ENCODE measurements at regions not wholly inside any gene's neighbourhood (a gene's known extent, or its start where the extent isn't known, plus 50 kb on each side); places are given as distances from the start of the nearest gene placed in this dataset.
"Not testable (repeated sequence)": the region's sequence is repeated elsewhere in the genome, so short reads cannot be mapped to it uniquely, and the experiment has no call there.

DNA sequence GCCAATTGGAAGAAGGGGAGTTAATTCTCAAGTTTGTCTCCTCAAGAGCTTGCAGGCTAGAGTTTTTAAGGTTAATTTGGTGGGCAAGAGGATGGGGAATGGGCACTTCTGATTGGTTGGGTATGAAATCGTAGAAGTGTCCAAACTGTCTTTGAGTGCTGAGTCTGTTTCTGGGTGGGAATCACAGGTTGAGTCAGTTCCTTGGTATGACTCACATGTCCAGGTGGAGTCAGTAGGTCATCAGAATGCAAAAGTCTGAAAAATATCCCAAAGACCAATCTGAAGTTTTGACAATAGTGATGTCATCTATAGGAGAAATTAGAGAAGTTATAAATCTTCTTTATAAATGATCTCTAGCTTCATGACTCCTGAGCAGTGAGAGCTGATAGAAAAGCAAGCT lies 1252.2 kb downstream of the REEP3 start:
- DNase-seq, result no peak

DNA sequence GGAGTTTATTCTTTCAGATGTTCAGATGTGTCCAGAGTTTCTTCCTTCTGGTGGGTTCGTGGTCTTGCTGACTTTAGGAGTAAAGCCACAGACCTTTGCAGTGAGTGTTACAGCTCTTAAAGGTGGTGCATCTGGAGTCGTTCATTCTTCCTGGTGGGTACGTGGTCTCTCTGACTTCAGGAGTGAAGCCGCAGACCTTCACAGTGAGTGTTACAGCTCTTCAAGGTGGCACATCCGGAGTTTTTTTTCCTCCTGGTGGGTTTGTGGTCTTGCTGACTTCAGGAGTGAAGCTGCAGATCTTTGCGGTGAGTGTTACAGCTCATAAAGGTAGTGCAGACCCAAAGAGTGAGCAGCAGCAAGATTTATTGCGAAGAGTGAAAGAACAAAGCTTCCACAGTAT lies 1263.2 kb downstream of the REEP3 start:
- not testable (repeated sequence) for DNase-seq

DNA sequence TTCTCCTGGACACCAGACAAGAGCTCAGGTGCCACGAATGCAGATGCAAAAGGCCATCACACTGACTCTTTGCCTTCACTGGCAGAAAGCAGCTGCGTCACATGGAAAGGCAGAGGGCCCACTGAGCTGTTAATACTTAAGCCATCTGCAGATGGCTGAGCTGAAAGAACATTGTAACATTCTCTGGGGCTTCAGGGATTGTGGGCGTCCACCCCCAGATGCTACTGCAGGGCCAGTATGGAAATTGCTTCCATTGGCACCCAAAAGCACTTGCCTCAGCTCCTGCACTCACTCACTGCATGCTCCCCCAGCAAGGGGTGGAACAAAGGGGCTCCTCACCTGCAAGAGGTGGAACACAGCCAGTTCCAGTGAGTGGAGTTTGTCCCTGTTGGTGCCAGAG lies 1264.6 kb downstream of the REEP3 start:
- DNase-seq, result no peak

DNA sequence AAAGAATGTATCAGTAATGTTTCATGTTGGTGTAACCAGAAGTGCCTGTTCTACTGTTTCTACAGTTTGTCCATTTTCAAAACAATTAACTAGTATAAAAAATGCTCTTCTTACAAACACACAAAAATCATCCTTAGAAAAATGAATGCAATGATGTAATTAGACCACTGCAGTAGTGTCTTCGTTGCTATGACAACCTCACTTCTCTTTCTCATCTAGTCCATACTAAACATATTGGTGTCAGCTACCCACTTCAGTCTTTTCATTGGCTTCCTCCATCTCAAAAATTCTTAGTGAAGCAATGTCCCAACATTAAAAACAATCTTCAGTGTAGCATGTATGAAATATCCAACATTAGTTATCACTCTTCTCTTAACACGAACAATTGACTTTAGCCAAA lies 1265.8 kb downstream of the REEP3 start:
- DNase-seq, result no peak

DNA sequence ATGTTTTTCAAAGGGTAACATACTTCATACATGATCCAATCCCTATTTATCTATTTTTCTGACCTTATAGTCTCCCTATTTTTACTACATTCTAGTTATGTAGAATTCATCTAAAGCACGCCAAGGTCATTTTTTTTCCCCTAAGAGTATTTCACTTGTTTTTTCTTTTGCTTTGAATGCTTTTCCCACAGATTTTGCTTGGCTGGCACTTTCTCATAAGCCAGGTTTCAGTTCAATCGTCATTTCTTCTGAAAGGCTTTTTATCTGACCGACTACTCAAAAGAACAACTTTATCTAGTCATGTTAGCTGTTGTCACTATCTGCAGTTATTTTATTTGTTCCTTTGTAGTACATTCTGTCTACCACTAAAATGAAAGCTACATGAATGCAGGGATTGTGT lies 1274.6 kb downstream of the REEP3 start:
- DNase-seq, result no peak

DNA sequence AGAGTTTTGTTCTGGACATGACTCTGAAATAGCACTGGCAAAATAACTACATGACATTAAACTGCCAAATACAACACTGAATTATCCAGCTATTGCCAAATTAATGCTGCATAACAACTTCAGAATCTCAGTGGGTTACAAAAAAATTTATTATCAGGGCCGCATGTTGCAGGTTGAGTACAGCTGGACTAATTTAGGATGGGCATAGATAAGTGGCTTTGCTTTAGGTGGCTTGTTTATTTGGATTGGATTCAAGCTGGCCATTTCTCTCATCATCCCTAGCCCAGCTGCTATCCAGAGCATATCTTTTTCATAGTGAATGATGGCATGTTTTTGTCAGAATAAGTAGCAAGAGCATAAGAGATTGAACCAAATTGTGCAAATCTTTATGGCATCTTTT lies 1277.1 kb downstream of the REEP3 start:
- DNase-seq, result no peak

DNA sequence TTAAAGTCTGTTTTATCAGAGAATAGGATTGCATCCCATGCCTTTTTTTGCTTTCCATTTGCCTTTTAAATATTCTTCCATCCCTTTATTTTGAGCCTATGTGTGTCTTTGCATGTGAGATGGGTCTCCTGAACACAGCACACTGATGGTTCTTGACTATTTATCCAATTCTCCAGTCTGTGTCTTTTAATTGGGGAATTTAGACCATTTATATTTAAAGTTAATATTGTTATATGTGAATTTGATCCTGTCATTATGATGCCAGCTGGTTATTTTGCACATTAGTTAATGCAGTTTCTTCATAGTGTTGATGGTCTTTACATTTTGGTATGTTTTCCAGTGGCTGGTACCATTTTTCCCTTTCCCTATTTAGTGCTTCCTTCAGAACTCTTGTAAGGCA lies 1287.0 kb downstream of the REEP3 start:
- DNase-seq, result not testable (repeated sequence)

DNA sequence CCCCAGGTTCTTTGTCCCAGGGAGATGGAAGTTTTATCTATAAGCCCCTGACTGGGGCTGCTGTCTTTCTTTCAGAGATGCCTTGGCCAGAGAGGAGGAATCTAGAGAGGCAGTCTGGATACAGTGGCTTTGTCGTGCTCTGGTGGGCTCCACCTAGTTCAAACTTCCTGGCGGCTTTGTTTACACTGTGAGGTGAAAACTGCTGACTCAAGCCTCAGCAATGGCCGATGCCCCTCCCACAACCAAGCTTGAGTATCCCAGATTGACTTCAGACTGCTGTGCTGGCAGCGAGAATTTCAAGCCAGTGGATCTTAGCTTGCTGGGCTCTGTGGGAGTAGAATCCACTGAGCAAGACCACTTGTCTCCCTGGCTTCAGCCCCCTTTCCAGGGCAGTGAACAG lies 1288.8 kb downstream of the REEP3 start:
- DNase-seq, result not testable (repeated sequence)

DNA sequence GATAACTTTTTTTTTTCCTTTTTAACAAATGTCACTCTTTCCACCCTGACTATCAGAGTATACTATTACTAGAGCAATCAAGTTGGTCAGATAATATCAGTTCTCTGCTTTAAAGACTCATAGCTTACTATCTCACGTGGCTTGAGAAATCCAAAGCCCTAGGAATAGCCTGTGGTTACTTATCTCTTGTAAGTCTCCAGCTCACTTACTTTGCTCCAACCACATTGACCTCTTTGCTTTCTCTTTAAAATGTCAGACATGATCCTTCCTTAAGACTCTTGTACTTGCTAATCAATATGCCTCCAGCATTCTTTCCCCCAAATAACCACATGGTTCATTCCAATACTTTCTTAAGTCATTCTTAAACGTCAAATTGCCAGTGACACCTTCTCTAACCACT lies 1292.2 kb downstream of the REEP3 start:
- DNase-seq, result no peak

DNA sequence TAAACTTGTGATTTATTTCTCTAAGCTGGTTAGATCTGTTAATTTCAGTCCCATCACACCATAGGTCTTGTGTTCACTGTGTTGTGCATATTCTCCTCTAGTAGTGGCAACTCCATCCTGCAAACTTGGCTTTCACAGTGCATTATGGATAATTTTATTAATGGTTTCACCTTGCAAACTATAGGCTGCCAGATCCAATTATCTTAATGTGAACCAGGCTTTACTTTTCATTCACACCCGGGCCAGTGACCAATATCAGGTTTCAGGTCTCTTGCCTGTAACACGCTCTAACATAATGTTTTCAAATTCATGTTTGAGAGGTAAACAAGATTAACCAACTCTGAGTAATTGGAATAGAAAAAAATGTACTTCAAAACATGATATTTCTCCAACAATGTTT lies 1293.0 kb downstream of the REEP3 start:
- DNase-seq, result no peak

DNA sequence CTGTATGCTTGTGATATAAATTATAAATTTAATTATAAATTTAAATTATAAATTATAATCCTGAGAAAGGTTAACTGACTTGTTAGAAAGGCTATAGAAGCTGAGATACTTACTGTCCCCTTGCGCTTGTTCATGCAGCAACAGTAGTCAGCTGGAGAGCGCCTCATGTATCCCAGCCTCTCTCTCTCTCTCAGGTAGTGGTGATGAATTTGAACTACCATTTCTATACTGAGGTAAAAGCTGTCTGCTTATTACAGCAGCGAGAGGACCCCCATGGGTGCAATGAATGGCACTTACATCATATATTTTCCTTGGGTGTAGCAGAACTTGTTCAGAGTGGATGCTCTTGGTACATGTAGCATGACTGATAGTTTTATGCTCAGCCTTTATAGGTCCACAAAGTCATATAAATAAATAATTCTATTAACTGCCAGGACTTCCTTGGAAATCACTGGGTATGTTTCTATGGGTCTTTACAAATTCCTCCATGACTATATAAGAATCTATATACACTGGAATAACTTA lies 1308.7 kb downstream of the REEP3 start:
- DNase-seq, result no peak

DNA sequence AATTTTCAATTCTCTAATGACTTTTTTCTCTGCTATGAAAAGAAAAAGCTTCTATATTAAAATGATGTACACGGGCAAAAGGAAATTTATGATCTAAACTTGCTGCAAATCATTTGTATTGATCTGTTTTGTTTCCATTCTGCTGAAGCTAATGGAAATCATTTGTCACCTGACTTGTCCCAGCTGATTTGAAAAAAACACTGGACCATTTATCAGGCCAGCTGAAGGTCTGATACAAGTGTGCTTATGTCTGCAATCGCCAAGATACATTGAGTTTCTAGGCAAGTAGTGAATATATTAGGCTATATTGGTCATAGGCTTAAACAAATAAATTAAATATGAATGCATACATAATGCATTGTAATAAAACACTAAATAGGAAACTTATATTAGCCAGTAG lies 1309.7 kb downstream of the REEP3 start:
- DNase-seq, result no peak

DNA sequence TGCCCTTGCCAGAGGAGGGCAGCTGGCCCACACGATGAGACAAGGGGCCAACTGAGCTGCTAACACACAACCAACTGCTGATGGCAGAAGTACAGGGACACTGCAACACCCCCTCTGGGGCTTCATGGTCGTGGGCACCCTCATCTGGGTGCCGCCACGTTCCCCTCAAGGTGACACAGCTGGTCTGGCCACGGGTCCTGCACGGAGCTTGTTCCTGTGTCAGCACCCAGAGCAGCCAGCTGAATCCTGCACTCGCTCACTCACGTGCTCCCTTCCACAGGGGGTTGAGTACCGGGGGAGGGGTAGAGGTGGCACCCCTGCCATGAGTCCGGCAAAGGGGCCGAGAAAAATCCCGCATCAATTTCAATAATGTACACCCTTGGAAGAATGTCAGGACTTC lies 1319.1 kb downstream of the REEP3 start:
- no peak for DNase-seq

DNA sequence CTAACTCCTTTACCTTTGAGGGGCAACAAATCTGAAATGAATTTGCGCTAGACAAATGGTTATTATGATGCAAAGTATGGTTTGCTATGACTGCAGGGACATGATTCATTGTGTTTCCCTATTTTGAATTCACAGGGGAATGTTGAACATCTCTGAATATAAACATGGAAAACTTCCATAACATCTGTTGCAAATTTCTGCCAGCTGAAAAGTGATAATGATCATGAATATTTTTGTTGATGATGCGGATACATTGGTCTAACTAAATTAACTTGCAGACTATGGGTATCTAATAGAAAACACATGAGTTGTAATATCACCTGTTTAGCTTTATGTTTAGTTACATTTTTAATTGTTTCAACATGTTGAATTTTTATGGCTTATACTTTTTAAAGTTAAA lies 1325.5 kb downstream of the REEP3 start:
- no peak for DNase-seq

DNA sequence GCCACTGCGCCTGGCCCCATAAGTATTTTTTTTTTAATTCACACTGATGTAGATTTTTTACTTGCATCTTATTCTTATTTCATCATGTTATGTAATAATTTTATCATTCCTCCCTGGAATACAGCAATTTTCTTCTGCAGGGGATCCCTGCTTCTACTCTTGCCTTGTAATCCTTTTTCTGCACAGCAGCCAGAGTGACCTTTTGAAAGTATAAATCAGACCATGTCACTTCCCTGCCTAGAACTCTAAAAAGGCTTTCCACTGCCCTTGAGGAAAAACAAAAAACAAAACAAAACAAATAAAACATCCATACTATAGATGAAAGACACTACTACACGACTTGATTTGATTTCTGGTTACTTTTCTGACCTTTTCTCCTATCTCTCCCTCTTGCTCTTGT lies 1334.7 kb downstream of the REEP3 start:
- no peak for DNase-seq

DNA sequence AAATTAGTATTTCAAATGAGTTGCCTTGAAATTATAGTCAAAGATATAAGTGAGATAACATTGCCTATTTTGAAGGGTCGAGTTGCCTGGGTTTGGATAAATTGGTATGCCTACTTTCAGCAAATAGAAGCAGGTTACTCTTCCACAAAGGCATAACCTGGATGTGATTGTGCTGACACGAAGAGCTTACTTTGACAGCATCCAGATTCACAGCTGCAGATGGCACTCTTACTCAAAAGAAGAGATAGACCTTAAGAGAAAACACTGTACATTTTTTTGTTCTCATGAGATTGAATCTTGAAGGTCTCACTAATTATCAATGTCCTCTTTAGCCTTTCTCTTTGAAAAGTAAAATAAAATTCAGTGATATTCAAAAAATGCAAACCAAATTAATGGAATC lies 1338.7 kb downstream of the REEP3 start:
- no peak for DNase-seq

DNA sequence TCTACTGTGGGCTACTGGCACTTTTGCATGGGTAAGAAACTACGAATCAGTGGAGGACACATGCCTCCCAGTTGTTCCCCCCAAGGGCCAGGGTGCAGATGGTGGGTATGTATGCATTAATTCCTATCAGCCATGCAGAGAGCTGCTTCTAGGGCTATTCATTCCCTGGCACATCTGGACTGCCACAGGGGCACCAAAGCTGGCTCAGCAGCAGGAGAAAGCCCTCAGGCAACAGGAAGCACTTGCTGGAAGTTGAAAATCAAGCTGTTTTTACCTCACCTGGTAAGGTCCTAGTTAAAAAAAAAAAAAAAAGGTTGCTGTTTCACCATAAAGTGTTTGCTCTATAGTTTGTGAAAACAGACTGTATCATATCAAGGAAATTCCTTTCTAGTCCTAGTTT lies 1342.6 kb downstream of the REEP3 start:
- no peak for DNase-seq

DNA sequence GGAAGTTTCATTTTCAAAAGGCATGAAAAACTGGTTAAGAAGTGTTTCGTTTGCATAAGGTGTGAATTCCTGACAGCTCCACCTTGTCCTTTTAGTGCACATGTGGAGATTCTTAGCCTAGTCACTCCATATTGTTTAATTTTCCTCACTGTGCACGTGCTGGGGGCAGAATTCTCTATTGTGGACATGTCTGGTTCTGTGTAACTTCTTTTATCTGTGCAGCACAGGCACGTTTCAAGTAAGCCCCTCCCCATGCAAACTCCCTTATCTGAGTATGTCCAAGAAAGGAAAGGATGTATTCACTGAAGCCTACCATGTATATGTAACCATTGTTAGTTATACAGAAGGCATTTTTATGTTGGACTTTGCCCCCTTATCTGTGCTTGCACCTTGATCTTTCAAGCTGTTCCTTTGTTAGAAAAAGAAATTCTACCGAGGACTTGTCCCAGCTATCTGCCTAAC lies 1346.3 kb downstream of the REEP3 start:
- DNase-seq, result no peak

DNA sequence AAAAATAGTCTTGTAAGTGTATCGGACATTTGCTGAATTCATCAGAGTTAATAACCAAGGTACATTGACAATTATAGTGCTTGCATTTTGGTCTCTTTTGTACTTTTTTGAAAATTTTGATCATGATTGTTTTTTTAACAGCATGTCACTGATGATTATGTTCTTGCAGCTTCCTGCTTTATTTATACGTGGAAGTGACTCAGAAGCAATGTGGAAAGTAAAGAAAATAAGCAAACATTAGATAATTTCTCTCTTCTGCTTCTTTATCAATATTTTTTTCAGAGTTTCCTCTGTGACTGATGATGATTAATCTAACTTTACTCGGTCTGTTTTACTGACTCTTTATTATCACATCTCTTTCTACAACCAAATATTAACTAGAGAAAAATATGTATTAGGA lies 1351.9 kb downstream of the REEP3 start:
- DNase-seq, result no peak

DNA sequence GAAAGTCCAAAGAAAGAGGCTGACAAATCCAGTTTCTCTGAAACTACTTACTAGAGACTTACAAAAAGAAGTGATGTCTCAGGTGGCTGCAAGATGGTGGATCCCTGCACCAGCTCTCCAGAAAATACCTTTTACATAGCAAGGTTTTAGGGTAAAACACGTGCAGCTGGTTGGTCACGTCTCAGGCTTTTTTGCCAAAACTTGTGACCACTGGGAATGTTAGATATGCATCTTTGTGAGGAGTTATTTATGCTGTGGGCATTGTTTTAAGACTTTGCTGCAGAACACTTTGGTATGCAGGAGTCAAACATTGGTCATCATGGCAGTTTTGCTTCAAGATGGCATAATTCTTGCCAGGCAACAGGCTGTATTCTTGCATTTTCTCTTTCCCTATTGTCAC lies 1352.8 kb downstream of the REEP3 start:
- DNase-seq, result no peak

DNA sequence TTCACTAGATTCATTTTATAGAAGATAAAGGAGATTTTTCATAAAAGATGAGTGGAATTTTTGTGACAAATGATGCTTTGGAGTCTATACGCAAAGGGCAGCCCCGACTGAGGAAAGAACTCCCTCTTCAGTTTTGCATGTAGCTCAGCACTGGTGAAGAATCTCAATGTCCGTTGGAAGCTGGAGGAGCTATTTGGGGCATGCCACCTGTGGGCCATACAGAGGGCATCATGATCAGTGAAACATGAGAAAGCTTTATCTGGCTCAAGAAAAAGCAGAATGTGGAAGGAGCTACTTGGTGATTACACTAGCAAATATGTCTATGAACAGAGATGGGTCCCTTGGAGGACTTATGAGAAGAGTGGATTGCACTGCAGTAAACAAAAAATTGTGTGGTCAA lies 1359.3 kb downstream of the REEP3 start:
- no peak for DNase-seq

DNA sequence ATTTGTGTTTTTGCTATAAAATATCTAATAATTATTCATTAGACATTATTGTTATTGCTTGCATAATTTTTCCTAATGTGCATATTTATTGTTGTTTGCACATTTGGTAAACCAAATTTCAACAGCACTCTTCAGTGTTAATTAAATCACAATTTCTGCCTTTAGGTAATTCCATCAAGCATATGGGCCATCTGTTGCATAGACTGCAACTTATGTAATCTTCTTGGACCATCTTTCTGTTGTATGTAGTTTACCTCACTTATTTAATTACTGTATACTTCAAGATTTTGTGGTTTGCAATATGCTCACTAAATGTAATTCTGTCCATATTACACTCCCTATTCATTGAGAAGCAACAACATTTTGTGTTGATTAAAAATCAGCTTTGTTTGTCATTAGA lies 1360.1 kb downstream of the REEP3 start:
- DNase-seq, result no peak

DNA sequence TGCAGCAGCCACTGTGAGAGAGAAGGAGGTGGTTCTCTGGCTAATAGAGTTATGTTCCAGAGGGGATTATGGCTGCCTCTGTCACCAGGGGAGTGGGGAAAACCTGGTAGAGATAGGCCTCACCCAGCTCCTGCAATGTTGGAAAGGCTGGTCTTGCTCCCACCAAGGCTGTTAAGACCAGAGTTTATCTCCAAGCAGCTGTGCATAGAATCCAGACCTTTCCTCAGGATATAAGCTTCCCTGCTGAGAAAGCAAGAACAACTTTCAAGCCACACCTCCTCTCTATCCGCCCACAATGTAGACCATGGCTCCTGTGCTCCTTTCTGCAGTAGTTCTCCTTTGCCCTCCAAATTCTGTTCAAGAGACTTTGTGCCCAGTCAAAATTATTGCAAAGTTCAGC lies 1375.4 kb downstream of the REEP3 start:
- no peak for DNase-seq

DNA sequence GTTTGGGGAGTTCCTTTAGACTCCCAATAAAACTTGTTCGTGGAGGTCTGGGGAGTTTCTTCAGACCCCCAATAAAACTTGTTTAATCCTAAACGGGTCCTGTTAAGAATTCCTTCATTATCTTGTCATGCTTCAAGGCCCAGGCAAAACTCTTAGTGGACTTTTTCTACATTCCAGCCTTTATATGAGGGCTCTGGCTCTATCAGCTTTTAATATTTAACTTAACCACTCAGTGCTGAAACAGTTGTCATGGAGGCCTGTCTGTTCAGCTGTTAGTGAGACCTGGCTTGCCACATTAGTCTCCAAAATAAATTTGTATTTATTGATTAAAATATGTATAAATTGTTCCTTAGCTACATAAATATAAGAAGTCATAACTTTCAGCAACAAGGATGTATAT lies 1385.1 kb downstream of the REEP3 start:
- not testable (repeated sequence) for DNase-seq

DNA sequence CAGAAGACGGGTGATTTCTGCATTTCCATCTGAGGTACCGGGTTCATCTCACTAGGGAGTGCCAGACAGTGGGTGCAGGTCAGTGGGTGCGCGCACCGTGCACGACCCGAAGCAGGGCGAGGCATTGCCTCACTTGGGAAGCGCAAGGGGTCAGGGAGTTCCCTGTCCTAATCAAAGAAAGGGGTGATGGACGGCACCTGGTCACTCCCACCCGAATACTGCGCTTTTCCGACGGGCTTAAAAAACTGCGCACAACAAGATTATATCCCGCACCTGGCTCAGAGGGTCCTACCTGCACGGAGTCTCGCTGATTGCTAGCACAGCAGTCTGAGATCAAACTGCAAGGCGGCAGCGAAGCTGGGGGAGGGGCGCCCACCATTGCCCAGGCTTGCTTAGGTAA lies 1403.1 kb downstream of the REEP3 start:
- DNase-seq, result not testable (repeated sequence)

DNA sequence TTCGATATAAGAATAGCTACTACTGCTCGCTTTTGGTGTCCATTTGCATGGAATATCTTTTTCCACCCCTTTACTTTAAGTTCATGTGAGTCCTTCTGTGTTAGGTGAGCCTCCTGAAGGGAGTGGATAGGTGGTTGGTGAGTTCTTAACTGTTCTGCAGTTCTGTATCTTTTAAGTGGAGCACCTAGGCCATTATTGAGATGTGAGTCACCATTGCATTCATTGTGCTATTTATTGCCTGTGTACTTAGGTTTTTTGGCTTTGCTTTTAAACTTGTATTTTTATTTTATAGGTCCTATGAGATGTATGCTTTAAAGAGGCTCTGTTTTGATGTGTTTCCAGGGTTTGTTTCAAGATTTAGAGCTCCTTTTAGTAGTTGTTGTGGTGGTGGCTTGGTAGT lies 1430.8 kb downstream of the REEP3 start:
- no peak for DNase-seq
